Putamen (tissue), 1 donor: ENCODE measurements at regions not wholly inside any gene's neighbourhood (a gene's known extent, or its start where the extent isn't known, plus 50 kb on each side); places are given as distances from the start of the nearest gene placed in this dataset.

Source experiments
- DNase-seq: peaks from one replicate; pipeline ENCODE4 v3.0.0-alpha.2; 2016; ENCODE audit warnings: low spot score

DNA sequence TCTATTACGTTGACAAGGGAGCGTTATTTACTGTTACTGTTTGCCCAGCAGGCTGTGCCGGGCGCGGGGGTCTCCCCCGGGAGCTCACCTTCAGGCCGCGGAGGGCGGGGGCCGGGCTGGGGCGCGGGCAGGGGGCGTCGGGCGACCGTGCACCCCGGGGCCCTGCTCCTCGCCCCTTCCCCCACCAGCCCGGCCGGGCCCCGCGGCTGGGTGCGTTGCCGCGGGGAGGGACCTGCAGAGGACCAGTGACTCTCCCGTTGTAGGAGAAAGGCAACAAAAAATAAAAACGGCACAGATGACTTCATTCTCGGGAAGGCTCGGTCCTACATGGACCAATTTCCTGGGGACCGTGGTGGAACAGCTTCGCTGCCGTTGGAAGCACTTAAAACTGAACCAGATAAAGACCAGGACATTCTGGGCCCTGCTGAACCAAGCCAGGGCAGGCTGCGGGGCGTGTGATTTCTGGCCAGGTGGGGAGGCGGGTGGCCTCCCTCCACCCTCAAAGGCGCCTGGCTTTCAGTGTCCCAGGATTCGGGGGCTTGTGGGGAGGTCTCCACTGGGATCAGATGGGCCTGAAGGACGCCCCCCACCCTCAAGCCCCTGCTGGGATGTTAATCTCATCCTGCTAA is 57.4 kb downstream of the IGLL1 start:
- no peak for DNase-seq

DNA sequence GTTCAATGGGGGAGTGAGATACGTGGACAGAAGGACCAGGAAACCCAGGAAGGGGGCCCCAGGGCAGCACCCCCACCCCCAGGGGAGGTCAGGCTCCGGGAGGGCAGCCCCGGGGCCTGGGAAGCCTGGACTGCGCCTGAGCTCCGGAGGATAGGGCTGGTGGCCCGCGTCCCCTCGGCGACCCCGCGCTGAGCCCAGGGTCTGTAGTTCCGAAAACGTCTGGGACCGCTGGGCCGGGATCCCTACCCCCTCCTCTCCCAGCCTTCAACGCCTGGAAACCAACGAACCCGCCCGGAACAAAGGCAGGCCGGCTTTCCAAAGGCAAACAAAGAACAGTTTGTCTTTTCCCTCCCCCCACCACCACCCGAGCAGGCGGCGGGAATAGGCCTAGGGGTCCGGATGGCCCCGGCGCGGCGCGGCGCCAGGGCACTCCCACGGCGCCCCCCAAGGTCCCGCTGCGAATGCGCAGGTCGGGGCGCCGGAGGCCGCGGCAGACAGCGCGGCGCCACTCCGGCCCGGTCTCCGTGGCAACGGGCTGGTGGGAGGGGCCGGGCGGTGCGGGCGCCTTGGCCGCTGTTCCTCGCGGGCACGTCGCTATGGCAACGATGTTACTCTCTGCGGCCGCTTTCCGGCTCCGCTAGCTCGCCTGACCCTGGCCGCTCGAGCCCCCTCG is 58.5 kb downstream of the IGLL1 start:
- DNase-seq, result peak; percentile 90

DNA sequence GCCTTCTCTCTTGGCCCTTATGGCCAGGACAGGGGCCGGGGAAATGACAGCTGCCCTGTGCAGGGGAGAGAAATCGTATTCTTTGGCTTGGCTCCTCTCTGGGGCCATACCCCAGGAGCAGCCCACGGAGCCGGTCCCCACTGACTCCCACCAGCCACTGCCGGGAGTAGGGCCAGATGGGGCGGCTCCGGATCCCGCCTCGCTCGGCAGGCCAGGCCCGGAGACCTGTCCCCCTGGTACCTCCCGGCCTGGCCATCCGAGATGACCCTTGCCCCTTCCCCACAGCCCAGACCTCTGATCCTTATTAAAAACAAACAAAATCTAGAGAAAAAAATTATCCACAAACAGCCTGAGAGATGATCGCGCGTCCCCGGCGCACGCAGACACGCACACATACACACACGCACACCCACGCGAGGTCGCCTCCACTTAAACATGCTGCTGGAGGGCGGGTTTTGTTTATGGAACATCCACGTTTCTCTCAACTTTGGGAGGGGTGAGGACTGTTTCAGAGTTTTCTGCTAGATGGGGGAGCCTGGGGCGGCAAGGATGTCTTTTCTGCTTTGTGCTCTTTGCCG is 59.1 kb downstream of the IGLL1 start:
- peak; percentile 23 for DNase-seq

DNA sequence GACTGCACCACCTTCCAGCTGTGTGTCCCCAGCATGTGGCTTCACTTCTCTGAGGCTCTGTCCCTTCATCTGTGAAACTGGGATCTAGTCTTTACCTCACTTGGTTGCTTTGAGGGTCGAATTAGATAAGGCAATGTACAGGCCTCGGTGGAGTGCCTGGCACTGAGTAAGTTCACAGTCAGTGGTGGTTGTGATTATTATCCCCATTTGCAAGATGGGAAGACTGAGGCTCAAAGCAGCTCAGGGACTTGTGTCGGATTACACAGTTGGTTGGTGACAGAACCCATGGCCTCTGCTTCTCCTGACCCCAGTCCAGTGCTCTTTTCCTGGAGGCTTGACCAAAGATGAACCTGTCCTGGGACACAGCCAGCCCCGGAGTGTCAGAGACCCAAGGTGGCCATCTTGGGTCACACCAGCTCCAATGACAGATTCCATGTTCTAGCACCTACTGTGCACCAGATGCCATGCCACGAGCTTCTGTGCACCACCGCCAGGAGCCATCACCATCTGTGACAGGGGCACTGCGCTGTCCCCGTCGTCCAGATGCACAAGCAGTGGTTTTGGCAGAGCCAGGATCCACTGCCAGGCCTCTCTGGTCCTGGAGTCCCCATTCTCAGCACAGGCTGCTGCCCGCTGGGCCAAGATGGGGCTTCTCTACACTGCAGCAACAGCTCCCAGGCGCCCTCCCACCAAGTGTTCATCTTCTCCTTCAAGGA is 60.5 kb downstream of the IGLL1 start:
- DNase-seq, result no peak

DNA sequence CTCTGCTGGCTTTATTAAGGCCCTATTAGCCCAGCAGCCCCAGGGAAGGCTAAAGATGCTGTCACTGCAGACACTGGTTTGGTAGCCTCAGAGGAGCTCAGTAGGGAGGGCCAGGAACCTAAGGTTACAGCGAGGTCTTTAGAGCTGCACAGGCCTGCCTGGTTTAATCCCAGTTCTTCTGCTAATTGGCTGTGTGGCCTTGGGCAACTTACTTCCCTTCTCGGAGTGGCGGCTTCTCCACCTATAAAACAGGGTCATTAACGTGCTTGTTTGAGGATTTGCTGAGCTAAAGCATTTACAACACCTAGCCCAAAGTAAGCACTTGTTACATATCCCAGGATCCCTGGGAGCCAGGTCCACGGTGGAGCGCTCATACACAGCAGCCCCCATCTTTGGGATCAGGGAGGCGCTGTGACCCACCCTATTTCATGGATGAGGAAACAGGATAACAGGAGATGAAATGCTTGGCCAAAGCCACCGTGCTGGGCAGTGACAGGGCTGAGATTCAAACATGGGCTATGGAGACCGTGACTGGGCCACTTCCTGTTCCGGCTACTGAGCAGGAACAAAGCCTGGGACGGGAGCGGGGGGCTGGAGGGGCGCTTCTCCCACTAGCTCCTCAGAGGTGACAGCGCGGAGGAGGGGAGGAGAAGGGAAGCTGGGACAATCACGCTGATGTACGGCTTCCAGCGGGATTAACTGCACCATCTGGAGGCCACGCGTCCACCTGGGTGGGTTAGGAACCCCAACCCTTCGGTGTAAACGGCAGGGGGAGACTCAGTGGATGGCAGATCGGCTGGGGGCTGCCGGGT is 61.5 kb downstream of the IGLL1 start:
- no peak for DNase-seq

DNA sequence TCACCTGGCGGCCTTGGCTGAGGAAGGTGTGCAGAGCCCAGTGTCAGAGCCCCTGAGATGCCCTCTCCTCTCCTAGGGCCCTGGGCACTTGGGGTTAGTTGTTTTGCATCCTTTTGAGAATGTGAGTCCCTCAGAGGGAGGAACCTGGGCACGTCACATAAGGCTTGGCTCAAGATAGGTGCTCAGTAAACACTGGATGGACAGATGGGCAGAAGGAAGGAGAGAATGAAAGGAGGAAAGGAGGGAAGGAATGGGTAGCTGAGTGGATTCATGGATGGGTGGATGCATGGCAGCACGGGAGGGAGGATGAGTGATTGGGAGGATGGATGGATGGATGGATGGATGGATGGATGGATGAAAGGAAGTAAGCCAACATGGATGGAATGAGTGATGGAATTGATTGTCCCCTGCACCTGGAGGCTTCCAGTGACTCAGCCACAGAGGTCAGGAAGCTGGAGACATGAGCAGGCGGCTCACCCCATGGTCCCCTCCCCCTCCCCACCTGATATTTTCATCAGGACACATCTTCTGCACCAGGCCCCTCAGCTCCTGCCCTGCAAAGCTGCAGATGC is 62.2 kb downstream of the IGLL1 start:
- no peak for DNase-seq

- DNase-seq, result no peak
Observed at GRCh38 chr22:23516304-23516703, 63.8 kb downstream of the IGLL1 start.

DNA sequence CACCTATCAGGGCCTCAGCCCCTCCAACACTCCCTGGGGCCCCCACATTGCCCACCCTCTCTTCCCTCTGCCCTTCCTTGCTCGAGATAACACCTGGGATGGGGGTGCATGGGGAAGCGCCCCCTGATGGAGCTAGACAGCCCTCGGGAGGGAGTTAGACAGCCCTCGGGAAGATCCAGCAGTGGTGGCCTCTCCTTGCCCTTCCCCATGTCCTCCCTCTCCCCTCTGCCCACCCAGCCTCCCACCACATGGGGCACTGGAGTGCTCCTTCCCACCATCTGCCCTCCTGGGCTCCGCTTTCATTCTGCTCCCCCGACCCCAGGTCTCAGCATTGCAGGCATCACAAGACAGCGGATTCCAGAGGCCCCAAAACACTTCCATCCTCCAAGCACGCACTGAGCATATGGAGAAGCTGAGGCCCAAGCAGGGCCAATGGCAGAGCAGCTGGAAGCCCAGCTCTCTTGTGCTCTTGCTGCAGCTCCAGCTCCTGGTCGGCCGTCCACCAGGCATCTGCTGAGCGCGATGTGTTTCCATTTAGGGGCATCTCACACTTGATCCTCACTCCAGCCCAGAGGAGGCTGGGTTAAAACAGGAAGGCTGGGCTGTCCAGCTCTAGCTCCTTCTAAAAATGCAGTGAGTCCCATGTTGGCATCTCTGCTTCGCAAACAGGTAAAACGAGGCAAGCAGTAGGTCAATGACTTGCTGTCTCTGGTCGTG is 65.6 kb downstream of the IGLL1 start:
- no peak for DNase-seq

- DNase-seq, result no peak
Observed at GRCh38 chr22:23513705-23514104, 66.4 kb downstream of the IGLL1 start.

GRCh38 chr22:23513133-23513532 is 67.0 kb downstream of the IGLL1 start:
- DNase-seq, result no peak

DNA sequence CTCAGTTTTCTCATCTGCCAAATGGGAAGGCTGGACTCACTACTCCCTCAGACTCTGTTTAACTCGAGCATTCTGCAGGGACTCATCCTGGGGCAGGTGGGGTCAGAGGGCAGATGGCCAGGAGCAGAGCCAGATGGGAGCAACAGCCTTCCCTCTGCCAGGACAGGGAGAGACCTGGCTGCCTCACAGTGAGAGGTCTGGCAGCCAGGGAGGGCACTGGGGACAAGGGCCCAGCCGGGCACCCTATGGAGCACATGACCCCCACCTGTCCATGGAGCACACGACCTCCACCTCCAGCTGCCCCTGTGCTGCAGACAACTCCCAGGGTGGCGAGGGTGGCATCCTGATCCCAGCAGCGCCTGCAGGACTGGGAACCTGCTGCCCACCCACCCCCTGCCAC is 67.4 kb downstream of the IGLL1 start:
- no peak for DNase-seq

DNA sequence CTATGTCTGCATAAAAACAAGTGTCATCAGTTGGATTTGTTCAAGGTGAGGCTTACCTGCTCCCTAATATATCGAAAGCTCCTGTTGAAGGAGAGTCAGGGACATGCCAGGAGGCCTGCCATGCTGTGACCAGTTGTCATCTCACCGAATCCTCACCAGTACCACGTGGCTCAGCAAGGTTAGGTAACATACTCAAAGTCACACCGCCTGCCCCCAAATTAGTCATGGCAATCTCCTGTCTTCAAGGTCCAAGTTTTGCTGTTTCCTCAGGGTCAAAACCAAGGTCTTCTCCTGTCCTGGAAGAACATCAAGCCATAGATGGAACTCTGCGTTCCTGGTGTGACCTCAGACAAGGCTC is 67.8 kb downstream of the IGLL1 start:
- DNase-seq, result no peak

DNA sequence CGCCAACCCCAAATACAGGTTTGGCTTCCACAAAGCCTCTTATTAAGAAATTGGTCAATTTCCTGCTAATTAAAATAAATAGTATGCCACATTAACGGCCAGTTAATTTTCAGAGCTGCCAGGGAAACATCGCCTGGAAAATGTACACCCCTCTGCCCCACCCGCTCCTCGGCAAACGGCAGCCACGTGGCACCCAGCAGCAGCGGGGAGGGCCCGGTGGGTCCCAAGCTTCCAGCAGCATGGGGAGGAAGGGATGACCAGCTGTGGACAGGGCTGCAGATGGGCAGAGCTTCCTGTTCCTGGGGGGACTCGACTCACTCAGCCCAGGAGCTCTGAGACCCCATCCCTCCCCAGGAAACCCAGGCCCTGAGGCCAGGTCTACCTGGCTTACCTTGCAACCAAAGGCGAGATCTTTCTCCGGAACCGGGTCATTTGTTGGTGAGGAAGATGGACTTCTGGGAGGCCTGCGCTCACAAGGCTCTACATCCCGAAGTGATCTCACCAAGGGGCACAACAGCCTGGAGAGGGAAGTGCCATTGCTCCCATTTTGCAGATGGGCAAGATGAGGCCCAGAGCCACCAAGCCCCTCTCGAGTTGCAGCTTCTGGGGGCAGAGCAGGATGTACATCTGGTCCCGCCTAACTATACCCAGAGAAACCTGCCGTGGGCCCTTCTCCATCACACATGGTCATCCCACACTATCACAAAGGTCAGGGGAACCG is 68.3 kb downstream of the IGLL1 start:
- no peak for DNase-seq

DNA sequence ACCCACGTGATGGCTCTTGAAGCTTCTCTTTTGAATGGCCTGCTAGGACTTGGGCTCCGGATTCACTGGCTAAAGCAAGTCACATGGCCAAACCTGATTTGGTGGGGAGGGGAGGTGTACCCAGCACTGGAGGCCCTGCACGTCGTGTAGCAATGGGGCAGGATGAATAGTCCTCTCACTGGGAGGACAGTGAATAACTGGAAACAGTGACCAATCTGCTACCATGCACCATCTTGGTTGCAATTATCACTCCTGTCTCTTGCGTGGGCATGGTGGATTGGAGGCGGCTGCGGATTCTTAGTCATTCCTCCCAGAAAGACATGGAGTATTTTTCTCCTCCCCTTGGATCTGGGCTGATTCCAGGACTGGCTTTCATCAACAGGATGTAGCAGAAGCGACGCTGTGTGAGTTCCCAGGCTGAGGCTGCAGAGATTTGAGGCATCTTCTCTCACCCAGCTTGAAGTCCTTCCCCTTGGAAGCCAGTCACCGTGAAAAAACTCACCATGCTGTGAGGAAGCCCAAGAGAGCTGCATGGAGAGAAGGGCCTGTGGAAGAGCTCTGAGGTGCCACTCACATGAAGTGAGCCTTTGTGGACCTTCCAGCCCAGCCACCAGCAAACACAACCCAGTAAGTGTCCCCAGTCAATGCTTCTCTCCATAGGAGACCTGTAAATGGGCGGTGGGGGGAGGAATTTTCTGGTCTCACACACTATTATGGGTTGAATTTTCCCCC is 70.4 kb downstream of the IGLL1 start:
- DNase-seq, result no peak

DNA sequence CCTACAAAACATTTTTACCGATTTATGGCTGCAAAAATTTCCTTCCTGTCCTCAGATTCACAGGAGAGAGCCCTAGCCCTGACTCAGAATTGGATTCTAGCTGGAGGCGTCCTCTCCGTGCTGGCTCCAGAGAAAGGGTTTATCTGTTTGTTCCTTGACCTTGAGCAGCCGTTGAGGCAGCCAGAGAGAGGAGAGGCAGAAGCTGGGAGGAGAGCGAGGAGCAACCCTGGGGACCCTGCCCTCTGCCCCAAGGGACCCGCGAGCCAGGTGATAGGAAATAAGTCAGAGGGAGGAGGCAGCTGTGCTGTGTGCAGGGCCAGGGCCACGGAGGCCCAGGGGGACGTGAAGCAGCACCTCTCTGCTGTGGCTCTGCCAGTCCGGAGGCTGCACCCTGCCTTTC is 75.6 kb downstream of the IGLL1 start:
- no peak for DNase-seq

DNA sequence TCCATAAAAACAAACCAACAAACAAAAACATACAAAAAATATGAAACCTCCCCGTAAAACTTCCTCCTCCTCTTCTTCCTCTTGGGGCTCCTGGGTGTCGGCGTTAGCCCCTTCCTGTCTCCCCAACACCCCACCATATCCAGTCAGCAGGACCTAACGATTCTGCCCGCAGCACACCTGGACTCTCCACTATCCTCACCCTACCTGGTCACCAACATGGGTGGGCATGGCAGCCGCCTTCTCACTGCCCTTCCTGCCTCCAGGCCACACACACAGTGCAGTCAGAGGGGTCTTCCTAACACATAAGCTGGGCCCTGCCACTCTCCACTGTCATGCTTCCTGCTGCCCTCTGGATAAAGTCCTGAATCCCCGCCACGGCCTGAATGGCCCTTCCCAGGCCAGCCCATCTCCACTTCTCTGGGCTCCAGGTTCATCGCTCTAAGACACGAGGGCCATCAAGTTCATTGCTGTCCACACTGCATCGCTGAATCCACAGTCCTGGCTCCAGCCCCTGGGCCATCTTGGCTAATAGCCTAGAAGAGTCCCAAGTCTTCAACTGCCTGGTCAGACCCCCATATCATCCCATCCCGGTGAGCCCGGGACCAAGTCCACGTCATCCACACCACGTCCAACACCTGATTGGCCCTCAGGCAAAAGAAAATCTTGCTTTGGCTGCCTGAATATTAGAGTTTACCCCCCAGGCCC is 76.2 kb downstream of the IGLL1 start:
- no peak for DNase-seq

GRCh38 chr22:23503142-23503541 is 76.9 kb downstream of the IGLL1 start:
- no peak for DNase-seq

DNA sequence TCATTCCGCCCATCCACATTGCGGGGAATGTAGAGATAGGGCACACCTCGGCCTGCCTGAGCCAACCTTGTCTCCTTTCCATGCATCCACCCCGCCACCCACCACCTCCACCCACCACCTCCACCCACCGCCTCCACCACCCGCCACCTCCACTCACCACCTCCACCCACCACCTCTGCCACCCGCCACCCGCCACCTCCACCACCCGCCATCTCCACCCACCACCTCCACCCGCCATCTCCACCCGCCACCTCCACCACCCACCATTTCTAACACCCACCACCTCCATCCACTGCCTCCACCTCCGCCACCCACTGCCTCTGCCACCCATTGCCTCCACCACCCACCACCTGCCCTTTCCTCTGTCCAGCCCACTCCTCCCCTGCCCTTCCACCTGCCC is 78.4 kb downstream of the IGLL1 start:
- DNase-seq, result no peak

DNA sequence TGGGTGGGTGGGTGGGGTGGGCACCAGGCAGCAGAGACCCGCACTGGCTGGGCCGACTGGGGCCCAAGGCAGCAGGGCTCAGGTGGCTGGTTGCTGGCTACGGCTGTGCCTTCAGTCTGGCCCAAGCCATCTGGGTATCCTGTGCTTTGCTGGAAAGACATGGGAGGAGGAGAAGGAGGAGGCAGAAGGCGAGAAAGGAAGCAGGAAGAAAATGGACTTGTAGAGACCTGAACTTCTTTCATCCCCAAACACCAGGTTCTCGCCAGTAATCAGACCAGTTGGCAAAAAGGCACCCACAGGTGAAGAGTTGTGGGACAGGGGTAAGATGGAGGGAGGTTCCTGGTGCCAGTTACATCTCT is 78.8 kb downstream of the IGLL1 start:
- no peak for DNase-seq
